HEK293 (cell line): ENCODE measurements at regions not wholly inside any gene's neighbourhood (a gene's known extent, or its start where the extent isn't known, plus 50 kb on each side); places are given as distances from the start of the nearest gene placed in this dataset.
"Not testable (repeated sequence)": the region's sequence is repeated elsewhere in the genome, so short reads cannot be mapped to it uniquely, and the experiment has no call there.

Experiments used
- CTCF ChIA-PET: fragments of 350-600 bp; formaldehyde crosslinking; extraction: SDS; loops from one replicate; lab custom pipeline; 2021; ENCODE audit warnings: antibody characterized with exemption; lab: Yijun Ruan, JAX
- POLR2A ChIA-PET: fragments of 300-600 bp; formaldehyde crosslinking; extraction: SDS; loops from one replicate; lab custom pipeline; 2020; ENCODE audit warnings: antibody characterized with exemption, inconsistent platforms; lab: Yijun Ruan, JAX
- H3K27ac ChIP-seq: fragments of 200-500 bp; sonication (Bioruptor generic); 2 replicates; pipeline ENCODE4 v1.5.1; 2014; ENCODE audit warnings: low read depth, low read length, control low read depth, inconsistent platforms; ENCODE audit errors: extremely low read depth
- H3K36me3 ChIP-seq, 2 experiments: fragments of 200-500 bp in 1 of 2; sonication (Bioruptor generic) in 1 of 2; 1 replicate in 1 of 2; 2 replicates in 1 of 2; pipeline ENCODE4 v1.5.1; 2014 to 2017; ENCODE audit warnings: inconsistent platforms in 2 of 2, low read length in 2 of 2; ENCODE audit not compliant: control insufficient read depth in 2 of 2, insufficient read depth in 1 of 2
- H3K4me1 ChIP-seq: fragments of 200-500 bp; sonication (Bioruptor generic); 2 replicates; pipeline ENCODE4 v1.5.1; 2014; ENCODE audit warnings: mild to moderate bottlenecking, low read length, inconsistent platforms; ENCODE audit not compliant: control insufficient read depth, insufficient read depth
- H3K4me3 ChIP-seq: 2 replicates; pipeline ENCODE4 v1.5.1; 2011; ENCODE audit warnings: low read depth, mild to moderate bottlenecking, control low read depth, low read length, moderate library complexity
- H3K9me3 ChIP-seq: fragments of 200-500 bp; sonication (Bioruptor generic); 2 replicates; pipeline ENCODE4 v1.5.1; 2014; ENCODE audit warnings: low read depth, low read length, inconsistent platforms; ENCODE audit not compliant: control insufficient read depth, insufficient read depth
- BCL11B ChIP-seq: fragments of 450-650 bp; formaldehyde crosslinking; IDR thresholded peaks from 2 replicates; pipeline ENCODE4 v1.5.1; 2016; ENCODE audit warnings: low read depth, missing biosample characterization, missing genetic modification characterization
- GLI4 ChIP-seq: fragments of 450-650 bp; formaldehyde crosslinking; IDR thresholded peaks from 2 replicates; pipeline ENCODE4 v1.5.1; 2016; ENCODE audit warnings: missing biosample characterization, missing genetic modification characterization
- PRDM1 ChIP-seq: fragments of 450-650 bp; formaldehyde crosslinking; IDR thresholded peaks from 2 replicates; pipeline ENCODE4; 2016; ENCODE audit warnings: missing biosample characterization, missing genetic modification characterization
- SCRT1 ChIP-seq: fragments of 450-650 bp; formaldehyde crosslinking; IDR thresholded peaks from 2 replicates; pipeline ENCODE4 v1.5.1; 2016; ENCODE audit warnings: missing biosample characterization, missing genetic modification characterization, borderline replicate concordance
- SCRT2 ChIP-seq: fragments of 450-650 bp; formaldehyde crosslinking; IDR thresholded peaks from 2 replicates; pipeline ENCODE4 v1.5.1; 2016; ENCODE audit warnings: missing biosample characterization, missing genetic modification characterization
- SETDB1 ChIP-seq: IDR thresholded peaks from one replicate; pipeline ENCODE4 v1.6.1; 2017; ENCODE audit warnings: mild to moderate bottlenecking, low read length, moderate library complexity, mixed read lengths; ENCODE audit not compliant: insufficient read length
- TRIM28 ChIP-seq: IDR thresholded peaks from 2 replicates; pipeline ENCODE4 v1.6.1; 2011; ENCODE audit warnings: low read length, control low read depth, borderline replicate concordance
- ZBTB17 ChIP-seq: fragments of 450-650 bp; formaldehyde crosslinking; IDR thresholded peaks from 2 replicates; pipeline ENCODE4 v1.5.1; 2016; ENCODE audit warnings: missing biosample characterization, missing genetic modification characterization
- ZNF121 ChIP-seq: fragments of 450-650 bp; formaldehyde crosslinking; IDR thresholded peaks from 2 replicates; pipeline ENCODE4 v1.5.1; 2016; ENCODE audit warnings: missing biosample characterization, missing genetic modification characterization
- ZNF24 ChIP-seq: fragments of 450-650 bp; formaldehyde crosslinking; IDR thresholded peaks from 2 replicates; pipeline ENCODE4 v1.5.1; 2016; ENCODE audit warnings: missing biosample characterization, missing genetic modification characterization
- ZNF335 ChIP-seq: fragments of 450-650 bp; formaldehyde crosslinking; conservative IDR thresholded peaks from 2 replicates; pipeline ENCODE4 v1.5.1; 2016; ENCODE audit warnings: missing biosample characterization, missing genetic modification characterization
- ZNF366 ChIP-seq: fragments of 450-650 bp; formaldehyde crosslinking; conservative IDR thresholded peaks from 2 replicates; pipeline ENCODE4 v1.5.1; 2016; ENCODE audit warnings: missing biosample characterization, missing genetic modification characterization
- ZNF529 ChIP-seq: fragments of 450-650 bp; formaldehyde crosslinking; IDR thresholded peaks from 2 replicates; pipeline ENCODE4 v1.5.1; 2017; ENCODE audit warnings: missing genetic modification characterization, missing biosample characterization; ENCODE audit not compliant: insufficient replicate concordance
- ZNF558 ChIP-seq: fragments of 450-650 bp; formaldehyde crosslinking; IDR thresholded peaks from 2 replicates; pipeline ENCODE4 v1.5.1; 2016; ENCODE audit warnings: missing biosample characterization, missing genetic modification characterization
- ZNF621 ChIP-seq: fragments of 450-650 bp; formaldehyde crosslinking; IDR thresholded peaks from 2 replicates; pipeline ENCODE4 v1.5.1; 2017; ENCODE audit warnings: missing biosample characterization, missing genetic modification characterization
- ZNF664 ChIP-seq: fragments of 450-650 bp; formaldehyde crosslinking; IDR thresholded peaks from 2 replicates; pipeline ENCODE4 v1.5.1; 2016; ENCODE audit warnings: missing biosample characterization, missing genetic modification characterization
- ZNF670 ChIP-seq: fragments of 450-650 bp; formaldehyde crosslinking; IDR thresholded peaks from 2 replicates; pipeline ENCODE4 v1.5.1; 2016; ENCODE audit warnings: missing biosample characterization, missing genetic modification characterization, low read depth
- TF ChIP-seq, protein P1 (sequence below): fragments of 450-650 bp; formaldehyde crosslinking; IDR thresholded peaks from 2 replicates; pipeline ENCODE4 v1.5.1; 2017; ENCODE audit warnings: missing biosample characterization, missing genetic modification characterization

DNA sequence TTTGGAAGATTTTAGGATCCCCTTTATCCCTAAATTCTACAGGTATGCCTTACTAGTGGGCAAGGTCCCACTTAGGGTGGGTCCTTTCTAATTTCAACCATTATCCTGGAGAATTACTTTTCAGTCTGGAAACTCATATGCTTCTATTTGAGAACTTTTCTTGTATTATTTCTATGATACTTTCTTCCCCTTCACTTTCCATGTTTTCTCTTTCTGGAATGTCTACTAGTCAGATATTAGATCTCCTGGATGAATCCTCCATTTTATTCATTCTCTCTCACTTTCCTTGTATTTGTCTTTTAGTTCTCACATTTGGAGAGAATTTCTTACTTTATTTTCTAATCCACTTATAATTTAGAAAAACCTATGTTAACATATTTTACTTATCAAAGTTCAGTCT, 83.9 kb upstream of the SIPA1L2 start:
- ChIA-PET CTCF (interaction anchor here (0.8 kb wide), 1 partner anchor 9 kb away, joined by 5 read pairs; no protein-coding TSS in a partner anchor), POLR2A (no interaction called here)
- no peak for TF ChIP-seq ZNF670 (tag by site-specific recombination)
- peak; percentile 92 for TF ChIP-seq PRDM1 (tag by site-specific recombination)
- no peaks in the 10 kb centered on the region for H3K36me3 ChIP-seq
- H3K27ac ChIP-seq, result no peak overlapping the region
- no peaks in the 10 kb centered on the region for H3K4me1 ChIP-seq
- H3K4me3 ChIP-seq, result no peak overlapping the region
- no peaks in the 10 kb centered on the region; the same call in 1 of the 2 replicates for H3K9me3 ChIP-seq

DNA sequence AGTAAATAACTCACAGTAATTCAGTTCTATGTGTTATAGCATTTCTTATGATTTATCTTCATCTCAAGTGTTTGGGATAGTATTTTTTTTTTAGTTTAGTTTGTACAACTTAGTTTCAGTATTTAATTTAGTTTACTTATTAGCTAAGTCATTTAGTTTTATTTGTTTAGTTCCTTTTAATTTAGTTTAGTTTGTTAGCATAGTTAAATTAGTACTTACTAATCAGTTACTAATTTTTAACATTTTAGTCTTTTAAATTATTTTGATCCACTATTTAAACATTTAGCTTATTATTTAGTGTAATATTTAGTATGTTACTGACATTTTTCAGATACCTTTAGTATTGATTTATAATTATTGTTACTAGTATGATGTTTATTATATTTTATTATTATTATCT, 85.2 kb upstream of the SIPA1L2 start:
- TF ChIP-seq ZNF621 (no peak), ZNF664 (peak; percentile 92), ZNF24 (no peak), ZNF529 (tag by site-specific recombination) (no peak)
- H3K4me1 ChIP-seq, result no peaks in the 10 kb centered on the region
- ChIA-PET CTCF (interaction anchor here (0.7 to 0.9 kb wide), 3 partner anchors 79 to 457 kb away, joined by 3 read pairs; no protein-coding TSS in a partner anchor), POLR2A (interaction anchor here (0.7 kb wide), 1 partner anchor 11 kb away, joined by 3 read pairs; no protein-coding TSS in a partner anchor)
- H3K9me3 ChIP-seq, result no peaks in the 10 kb centered on the region; the same call in 1 of the 2 replicates
- no peak overlapping the region for H3K27ac ChIP-seq
- no peaks in the 10 kb centered on the region for H3K36me3 ChIP-seq
- no peak overlapping the region for H3K4me3 ChIP-seq

GRCh38 chr1:232717911-232718310, 87.3 kb upstream of the MAP10 start:
- H3K4me3 ChIP-seq, H3K27ac ChIP-seq, H3K36me3 ChIP-seq, POLR2A ChIA-PET, H3K4me1 ChIP-seq, H3K9me3 ChIP-seq: not testable (repeated sequence)
- CTCF ChIA-PET, result interaction anchor here (0.9 kb wide), 1 partner anchor 83 kb away, joined by 3 read pairs; no protein-coding TSS in a partner anchor

GRCh38 chr1:232718928-232719927, 86.0 kb upstream of the MAP10 start:
- Histone ChIP-seq H3K9me3 (no peaks in the 10 kb centered on the region; the same call in 1 of the 2 replicates), H3K27ac (no peak overlapping the region), H3K4me1 (no peaks in the 10 kb centered on the region), H3K36me3 (no peaks in the 10 kb centered on the region), H3K4me3 (no peak overlapping the region)
- TF ChIP-seq BCL11B (tag by site-specific recombination), result no peak
- no peak for TF ChIP-seq ZNF121 (tag by site-specific recombination)
- TF ChIP-seq, protein P1, sequence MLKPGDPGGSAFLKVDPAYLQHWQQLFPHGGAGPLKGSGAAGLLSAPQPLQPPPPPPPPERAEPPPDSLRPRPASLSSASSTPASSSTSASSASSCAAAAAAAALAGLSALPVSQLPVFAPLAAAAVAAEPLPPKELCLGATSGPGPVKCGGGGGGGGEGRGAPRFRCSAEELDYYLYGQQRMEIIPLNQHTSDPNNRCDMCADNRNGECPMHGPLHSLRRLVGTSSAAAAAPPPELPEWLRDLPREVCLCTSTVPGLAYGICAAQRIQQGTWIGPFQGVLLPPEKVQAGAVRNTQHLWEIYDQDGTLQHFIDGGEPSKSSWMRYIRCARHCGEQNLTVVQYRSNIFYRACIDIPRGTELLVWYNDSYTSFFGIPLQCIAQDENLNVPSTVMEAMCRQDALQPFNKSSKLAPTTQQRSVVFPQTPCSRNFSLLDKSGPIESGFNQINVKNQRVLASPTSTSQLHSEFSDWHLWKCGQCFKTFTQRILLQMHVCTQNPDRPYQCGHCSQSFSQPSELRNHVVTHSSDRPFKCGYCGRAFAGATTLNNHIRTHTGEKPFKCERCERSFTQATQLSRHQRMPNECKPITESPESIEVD (tag by site-specific recombination), result peak; percentile 66
- peak; percentile 97 for TF ChIP-seq SETDB1
- TF ChIP-seq ZNF366, result peak; percentile 56
- TF ChIP-seq GLI4, result no peak
- TF ChIP-seq ZBTB17 (tag by site-specific recombination), result peak; percentile 47; the same call in 1 of the 2 replicates
- TF ChIP-seq ZNF558 (tag by site-specific recombination), result peak; percentile 30; the same call in 1 of the 2 replicates
- peak; percentile 92; the same call in 1 of the 2 replicates for TF ChIP-seq TRIM28
- TF ChIP-seq SCRT2 (tag by site-specific recombination), result peak; percentile 95
- TF ChIP-seq SCRT1 (tag by site-specific recombination), result peak; percentile 41; the same call in 1 of the 2 replicates
- peak; percentile 42 for TF ChIP-seq ZNF335
- ChIA-PET POLR2A (no interaction called here), CTCF (no interaction called here)
